Limb (tissue), 2 donors: ENCODE measurements at regions not wholly inside any gene's neighbourhood (a gene's known extent, or its start where the extent isn't known, plus 50 kb on each side); places are given as distances from the start of the nearest gene placed in this dataset.
"Not testable (repeated sequence)": the region's sequence is repeated elsewhere in the genome, so short reads cannot be mapped to it uniquely, and the experiment has no call there.

Experiments
- DNase-seq, 2 donors: peaks; one replicate each; pipeline ENCODE4 v3.0.0-alpha.2; 2016; ENCODE audit errors: extremely low spot score in 2 of 2

DNA sequence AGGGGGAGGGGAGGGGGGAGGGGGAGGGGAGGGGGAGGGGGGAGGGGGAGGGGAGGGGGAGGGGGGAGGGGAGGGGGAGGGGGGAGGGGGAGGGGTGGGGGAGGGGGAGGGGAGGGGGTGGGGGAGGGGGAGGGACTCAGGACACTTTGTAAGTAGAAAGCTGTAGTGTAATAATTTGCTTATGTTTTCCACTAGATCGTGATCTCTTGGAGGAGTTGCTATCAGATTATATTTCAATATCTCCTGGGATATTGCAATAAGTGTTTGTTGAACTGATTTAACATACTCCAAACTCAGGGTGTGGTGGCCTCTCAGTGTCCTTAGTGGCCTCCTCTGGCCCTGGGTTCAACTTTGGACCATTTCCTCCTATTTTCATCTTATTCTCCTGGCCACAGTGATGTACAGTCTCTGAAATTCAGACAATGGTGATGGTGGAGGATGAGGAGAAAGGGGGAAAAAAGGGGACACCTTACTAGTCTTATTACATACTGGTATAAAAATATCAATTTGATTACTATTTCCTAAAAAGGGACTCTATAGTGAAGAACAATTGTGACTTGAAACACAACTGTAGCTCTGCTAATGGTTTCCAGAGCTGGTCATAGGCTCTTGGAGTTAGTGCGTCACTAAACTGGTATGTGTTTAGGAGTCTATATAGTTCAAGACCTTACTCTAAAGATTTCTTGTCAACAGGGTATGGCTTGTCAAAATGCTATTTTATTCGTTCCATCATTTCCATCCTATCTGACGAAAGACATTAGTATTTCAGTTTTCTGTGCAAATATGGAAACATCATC is 89.6 kb downstream of the DDX1 start:
- no peak for DNase-seq

GRCh38 chr2:15682354-15682753 is 90.7 kb downstream of the DDX1 start:
- DNase-seq, result no peak

- DNase-seq, result no peak
These were observed 92.7 kb downstream of the DDX1 start for GRCh38 chr2:15684161-15685039.

DNA sequence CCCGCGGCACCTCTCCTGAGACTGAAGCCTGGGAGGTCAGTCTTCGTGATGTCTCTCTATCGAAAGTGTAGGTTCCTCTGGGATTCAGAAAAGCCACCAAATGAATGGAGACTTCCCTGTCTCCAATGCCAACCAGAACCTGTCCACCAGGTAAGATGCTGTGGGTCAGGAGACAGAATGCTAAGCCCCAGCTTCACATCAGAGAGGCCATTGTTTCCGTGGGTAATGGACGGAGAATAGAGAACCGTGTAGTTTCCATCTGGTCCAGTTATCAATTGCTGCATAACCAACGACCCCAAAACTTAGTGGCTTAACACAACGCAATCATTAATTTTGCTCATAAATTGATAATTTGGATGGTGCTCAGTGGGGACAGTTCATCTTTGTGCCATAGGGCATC is 93.5 kb downstream of the DDX1 start:
- no peak for DNase-seq

GRCh38 chr2:15686643-15687042 is 95.0 kb downstream of the DDX1 start:
- DNase-seq, result no peak

- DNase-seq, result no peak
These were observed 95.6 kb downstream of the DDX1 start for GRCh38 chr2:15687243-15687642.

DNA sequence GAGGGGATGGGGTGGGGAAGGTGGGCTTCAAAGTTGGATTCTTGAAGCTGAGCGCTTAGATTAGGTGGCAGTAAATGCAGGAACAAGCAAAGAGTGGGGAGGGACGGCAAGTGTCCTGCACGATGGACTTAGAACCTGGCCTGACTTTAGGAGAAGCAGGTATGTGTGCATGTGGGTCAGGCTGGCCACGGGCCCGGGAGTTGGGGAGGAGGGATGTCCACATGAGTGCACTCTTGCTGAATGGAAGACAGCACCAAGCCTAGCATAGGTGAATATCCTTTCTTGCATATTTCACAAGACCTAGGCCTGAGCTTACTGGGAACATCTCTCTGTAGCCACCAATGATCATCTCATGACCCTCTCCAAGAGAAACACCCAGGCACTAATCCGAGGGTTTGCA is 96.1 kb downstream of the DDX1 start:
- DNase-seq, result no peak

DNA sequence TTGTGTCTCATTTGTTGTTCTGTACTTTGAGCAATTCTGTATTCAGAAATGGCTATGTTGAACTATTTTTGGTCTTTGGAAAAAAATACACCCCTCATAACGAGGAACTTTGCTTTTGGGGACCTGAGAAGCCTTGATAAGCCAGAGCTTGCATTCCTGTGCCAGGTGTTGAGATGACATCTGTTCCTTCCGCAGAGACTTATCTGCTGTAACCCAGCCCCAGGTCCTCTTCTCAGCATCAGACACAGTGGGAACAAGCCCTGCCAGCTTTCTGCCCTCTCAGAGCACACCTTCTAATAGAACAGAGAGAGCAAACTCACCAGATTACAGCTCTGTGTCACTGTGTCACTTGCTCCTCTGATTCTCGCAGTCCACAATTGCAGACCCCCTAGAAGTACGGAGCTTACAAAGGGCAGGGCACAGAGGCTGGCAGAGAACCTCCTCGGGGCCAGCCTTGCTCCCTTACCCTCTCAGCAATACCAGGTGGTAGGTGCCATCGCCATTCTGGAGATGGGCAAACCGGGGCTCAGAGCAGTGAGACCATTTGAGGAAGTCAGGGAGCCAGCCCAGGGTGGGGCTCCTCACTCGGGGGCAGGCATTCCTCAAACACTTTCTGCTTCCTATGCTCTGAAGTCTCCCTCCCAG is 97.4 kb downstream of the DDX1 start:
- no peak for DNase-seq

DNA sequence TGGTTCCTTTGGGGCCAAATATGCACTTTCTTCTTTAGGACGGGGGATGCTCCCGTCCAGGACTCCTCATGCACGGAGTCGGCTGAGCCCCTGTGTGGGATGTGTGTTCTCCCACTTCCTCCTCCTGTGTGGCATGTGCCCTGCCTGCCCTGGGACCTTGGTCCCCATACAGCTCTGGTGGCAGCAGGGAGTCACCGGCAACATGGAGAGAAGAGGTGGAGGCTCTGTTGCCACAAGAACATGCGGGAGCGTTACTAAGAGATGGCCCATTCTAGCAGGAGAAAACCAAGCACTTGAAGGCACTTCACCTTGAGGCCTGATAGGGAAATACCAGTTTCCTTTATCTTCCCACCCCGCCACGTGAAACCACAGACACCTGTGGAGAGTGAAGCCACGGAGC is 98.0 kb downstream of the DDX1 start:
- no peak for DNase-seq

GRCh38 chr2:15691586-15692310 is 100.1 kb downstream of the DDX1 start:
- DNase-seq, result no peak

GRCh38 chr2:15692551-15693377 is 101.1 kb downstream of the DDX1 start:
- no peak for DNase-seq

GRCh38 chr2:15693382-15693781 is 101.7 kb downstream of the DDX1 start:
- DNase-seq, result no peak

DNA sequence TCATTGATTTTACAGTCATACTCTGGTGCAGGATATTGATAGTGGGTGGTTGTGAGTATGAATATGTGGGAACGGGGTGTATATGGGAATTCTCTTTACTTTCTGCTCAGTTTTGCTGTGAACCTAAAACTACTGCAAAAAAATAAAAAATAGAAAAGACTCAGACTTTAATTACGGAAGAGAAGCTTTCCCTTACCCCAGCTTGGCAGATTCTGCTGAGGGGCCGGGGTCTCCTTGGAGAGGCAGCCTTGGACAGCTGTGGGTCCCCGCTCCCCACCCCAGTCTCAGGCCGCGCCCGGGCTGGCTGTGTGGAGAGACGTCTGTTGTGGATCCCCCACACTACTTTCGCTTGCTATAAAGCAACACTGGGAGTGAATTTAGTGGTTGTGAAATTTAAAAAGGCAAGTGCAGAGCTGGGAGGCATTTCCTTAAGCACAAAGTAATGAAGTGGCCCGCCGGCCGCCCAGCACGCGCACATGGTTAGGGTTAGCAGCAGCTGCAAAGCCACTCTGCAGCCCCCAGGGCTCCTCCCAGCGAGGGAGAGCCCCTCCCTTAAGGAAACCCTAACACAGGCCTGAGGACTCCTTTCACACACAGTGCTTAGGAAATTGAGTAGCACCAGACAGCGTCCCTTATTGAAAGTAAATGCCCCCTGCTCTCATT is 102.4 kb downstream of the DDX1 start:
- DNase-seq, result peak in 1 of 2 donors; percentile 48

DNA sequence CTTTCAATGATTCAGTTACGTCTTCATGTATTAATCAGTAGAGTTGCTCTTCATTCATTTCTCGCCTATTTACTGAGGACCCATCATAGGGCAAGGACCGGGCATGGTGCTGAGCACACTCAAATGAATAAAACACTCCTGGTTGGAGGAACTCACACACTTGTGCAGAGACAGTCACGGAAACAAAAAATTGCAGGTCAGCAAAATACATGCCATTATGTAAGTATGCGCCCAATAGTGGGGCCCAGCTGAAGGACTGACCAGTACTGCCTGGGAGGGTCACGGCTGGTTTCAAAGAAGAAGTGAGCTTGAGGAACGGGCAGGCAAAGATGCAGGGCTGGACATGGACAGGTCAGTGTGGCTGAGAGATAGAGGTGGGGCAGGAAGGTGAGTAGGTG is 102.9 kb downstream of the DDX1 start:
- DNase-seq, result no peak

DNA sequence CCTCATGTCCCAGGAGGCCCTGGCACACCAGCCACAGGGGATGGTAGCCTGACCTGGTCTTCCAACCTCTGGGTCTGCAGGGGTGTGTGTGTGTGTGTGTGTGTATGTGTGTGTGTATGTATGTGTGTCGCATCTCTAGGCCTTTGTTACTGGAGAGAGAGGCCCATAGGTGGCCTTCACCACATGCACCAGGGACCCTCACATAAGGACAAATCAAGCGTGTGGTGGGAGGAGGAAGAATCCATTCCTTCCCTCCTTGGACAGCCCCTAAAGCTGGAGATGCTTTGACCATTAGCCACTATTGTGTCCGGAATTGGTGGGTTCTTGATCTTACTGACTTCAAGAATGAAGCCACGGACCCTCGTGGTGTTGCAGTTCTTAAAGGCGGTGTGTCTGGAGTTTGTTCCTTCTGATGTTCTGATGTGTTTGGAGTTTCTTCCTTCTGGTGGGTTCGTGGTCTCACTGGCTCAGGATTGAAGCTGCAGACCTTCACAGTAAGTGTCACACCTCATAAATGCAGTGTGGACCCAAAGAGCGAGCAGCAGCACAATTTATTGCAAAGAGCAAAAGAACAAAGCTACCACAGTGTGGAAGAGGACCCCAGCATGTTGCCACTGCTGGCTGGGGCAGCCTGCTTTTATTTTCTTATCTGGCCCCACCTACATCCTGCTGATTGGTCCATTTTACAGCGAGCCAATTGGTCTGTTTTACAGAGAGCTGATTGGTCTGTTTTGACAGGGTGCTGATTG is 104.1 kb downstream of the DDX1 start:
- DNase-seq, result no peak

DNA sequence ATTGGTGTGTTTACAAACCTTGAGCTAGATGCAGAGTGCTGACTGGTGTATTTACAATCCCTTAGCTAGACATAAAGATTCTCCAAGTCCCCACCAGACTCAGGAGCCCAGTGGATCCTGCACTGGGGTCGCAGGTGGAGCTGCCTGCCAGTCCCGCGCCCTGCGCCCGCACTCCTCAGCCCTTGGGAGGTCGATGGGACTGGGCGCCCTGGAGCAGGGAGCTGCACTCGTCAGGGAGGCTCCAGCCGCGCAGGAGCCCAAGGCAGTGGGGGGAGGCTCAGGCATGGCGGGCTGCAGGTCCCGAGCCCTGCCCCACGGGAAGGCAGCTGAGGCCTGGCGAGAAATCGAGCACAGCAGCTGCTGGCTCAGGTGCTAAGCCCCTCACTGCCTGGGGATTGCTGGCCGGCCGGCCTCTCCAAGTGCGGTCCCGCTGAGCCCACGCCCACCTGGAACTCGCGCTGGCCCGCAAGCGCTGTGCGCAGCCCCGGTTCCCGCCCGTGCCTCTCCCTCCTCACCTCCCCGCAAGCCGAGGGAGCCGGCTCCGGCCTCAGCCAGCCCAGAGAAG is 105.0 kb downstream of the DDX1 start:
- not testable (repeated sequence) for DNase-seq

DNA sequence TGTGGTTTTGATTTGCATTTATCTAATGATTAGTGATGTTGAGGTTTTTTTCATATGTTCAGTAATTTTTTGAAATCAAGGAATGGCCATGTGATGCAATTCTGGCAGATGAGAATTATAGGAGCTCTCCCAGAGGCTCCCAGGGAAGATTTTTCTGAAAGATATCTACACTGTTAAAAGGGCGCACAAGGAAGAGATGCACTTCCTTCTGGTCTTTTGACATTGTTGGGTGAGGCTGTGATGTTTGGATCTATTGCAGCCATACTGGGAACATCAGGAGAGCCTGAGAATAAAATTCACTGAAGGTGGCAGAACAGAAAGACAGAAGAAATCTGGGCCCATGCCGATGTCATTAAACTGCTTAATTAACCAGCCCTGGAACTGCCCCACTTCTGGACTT is 108.5 kb downstream of the DDX1 start:
- DNase-seq, result no peak

DNA sequence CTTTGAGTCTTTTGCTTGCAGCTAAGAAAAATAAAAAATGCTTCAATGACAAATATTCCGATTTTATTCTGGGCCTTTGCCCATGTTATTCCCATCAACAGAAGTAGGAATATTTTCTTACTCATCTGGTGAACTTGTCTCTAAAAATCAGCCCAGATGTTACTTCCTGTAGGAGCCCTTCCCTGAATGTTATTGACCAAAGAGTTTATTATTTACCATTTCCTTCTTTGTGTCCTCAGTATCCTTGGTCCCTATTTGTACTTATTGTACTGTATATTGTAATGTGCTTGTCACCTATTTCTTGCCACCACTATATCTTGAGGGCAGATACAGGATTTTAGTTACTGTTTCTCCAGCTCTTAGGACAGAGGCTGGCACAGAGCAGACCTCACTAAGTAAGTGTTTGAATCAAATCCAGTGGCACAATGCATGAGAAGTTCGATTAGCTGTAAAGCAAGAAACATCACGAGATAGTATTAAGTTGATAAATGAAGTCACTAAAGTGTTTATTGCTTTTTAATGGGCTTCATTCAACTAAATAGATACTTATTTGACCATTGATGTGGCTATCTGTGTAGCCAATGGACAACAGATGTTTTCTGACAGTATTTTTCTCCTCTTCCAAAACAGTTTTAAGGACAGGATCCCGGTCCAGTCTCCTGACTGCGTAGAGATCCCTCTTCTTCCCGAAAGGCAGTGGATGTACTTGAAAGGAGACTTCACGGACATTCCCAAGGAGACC is 109.1 kb downstream of the DDX1 start:
- DNase-seq, result no peak
